HL-60 (cell line): ENCODE measurements at regions not wholly inside any gene's neighbourhood (a gene's known extent, or its start where the extent isn't known, plus 50 kb on each side); places are given as distances from the start of the nearest gene placed in this dataset.

Experiments
- CTCF ChIP-seq: IDR thresholded peaks from one replicate; pipeline ENCODE4 v1.5.1; 2011; ENCODE audit warnings: low read length, control low read depth, inconsistent platforms; ENCODE audit not compliant: insufficient read depth
- POLR2AphosphoS5 ChIP-seq: IDR thresholded peaks from 2 replicates; pipeline ENCODE4 v1.6.1; 2012; ENCODE audit warnings: low read depth
- TF ChIP-seq, protein P1 (sequence below): IDR thresholded peaks from 2 replicates; pipeline ENCODE4 v1.6.1; 2012; ENCODE audit warnings: low read depth; ENCODE audit not compliant: insufficient replicate concordance

GRCh38 chr13:103273825-103274224, 207.6 kb upstream of the SLC10A2 start:
- no peak for TF ChIP-seq CTCF
- TF ChIP-seq POLR2AphosphoS5: no peak
- TF ChIP-seq, protein P1, sequence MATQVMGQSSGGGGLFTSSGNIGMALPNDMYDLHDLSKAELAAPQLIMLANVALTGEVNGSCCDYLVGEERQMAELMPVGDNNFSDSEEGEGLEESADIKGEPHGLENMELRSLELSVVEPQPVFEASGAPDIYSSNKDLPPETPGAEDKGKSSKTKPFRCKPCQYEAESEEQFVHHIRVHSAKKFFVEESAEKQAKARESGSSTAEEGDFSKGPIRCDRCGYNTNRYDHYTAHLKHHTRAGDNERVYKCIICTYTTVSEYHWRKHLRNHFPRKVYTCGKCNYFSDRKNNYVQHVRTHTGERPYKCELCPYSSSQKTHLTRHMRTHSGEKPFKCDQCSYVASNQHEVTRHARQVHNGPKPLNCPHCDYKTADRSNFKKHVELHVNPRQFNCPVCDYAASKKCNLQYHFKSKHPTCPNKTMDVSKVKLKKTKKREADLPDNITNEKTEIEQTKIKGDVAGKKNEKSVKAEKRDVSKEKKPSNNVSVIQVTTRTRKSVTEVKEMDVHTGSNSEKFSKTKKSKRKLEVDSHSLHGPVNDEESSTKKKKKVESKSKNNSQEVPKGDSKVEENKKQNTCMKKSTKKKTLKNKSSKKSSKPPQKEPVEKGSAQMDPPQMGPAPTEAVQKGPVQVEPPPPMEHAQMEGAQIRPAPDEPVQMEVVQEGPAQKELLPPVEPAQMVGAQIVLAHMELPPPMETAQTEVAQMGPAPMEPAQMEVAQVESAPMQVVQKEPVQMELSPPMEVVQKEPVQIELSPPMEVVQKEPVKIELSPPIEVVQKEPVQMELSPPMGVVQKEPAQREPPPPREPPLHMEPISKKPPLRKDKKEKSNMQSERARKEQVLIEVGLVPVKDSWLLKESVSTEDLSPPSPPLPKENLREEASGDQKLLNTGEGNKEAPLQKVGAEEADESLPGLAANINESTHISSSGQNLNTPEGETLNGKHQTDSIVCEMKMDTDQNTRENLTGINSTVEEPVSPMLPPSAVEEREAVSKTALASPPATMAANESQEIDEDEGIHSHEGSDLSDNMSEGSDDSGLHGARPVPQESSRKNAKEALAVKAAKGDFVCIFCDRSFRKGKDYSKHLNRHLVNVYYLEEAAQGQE: no peak
